Caco-2 (cell line): ENCODE measurements at regions not wholly inside any gene's neighbourhood (a gene's known extent, or its start where the extent isn't known, plus 50 kb on each side); places are given as distances from the start of the nearest gene placed in this dataset.

Source experiments
- BruUV-seq: library from RNA; stranded (reverse); fragments of 400-500 nt; replicated peaks from 2 replicates; lab custom pipeline; 2021; lab: Mats Ljungman, UMichigan
- CTCF ChIA-PET: fragments of 300-600 bp; sonication (Branson Sonifier 250); formaldehyde crosslinking; loops from one replicate; lab custom pipeline; 2022; ENCODE audit warnings: antibody characterized with exemption; lab: Charles Lee
- POLR2A ChIA-PET: fragments of 300-600 bp; sonication (Branson Sonifier 250); formaldehyde crosslinking; loops from one replicate; lab custom pipeline; 2022; ENCODE audit warnings: antibody characterized with exemption; lab: Charles Lee
- DNase-seq, 2 experiments: peaks; one replicate each; pipeline versions ENCODE4 v3.0.0 to v3.0.0-alpha.2; 2020 to 2022
- H3K27me3 ChIP-seq: replicated peaks from 2 replicates; pipeline ENCODE4 v1.6.0; 2011; ENCODE audit warnings: low read length; ENCODE audit not compliant: control insufficient read depth, insufficient read depth
- H3K36me3 ChIP-seq: 2 replicates; pipeline ENCODE4 v1.5.1; 2011; ENCODE audit warnings: low read length; ENCODE audit not compliant: control insufficient read depth, insufficient read depth
- H3K4me1 ChIP-seq: fragments of 250-450 bp; sonication (Bioruptor Pico); 2 replicates; pipeline ENCODE4 v1.5.1; 2020; ENCODE audit warnings: mild to moderate bottlenecking
- H3K4me3 ChIP-seq: 2 replicates; pipeline ENCODE4 v1.5.1; 2011; ENCODE audit warnings: low read depth, mild to moderate bottlenecking, control low read depth, low read length
- H3K9me3 ChIP-seq: fragments of 250-450 bp; sonication (Bioruptor Pico); 2 replicates; pipeline ENCODE4 v1.5.1; 2020; ENCODE audit warnings: mild to moderate bottlenecking, moderate library complexity
- H3K27ac Mint-ChIP-seq: one replicate; pipeline ENCODE4 v1.8.0; 2022; ENCODE audit warnings: mixed read lengths; ENCODE audit not compliant: unreplicated experiment
- H3K27me3 Mint-ChIP-seq: one replicate; pipeline ENCODE4 v1.8.0; 2022; ENCODE audit warnings: mixed read lengths; ENCODE audit not compliant: insufficient read depth, unreplicated experiment
- H3K36me3 Mint-ChIP-seq: one replicate; pipeline ENCODE4 v1.8.0; 2022; ENCODE audit warnings: mild to moderate bottlenecking, mixed read lengths; ENCODE audit not compliant: insufficient read depth, unreplicated experiment
- H3K4me1 Mint-ChIP-seq: one replicate; pipeline ENCODE4 v1.8.0; 2022; ENCODE audit warnings: low read depth, mixed read lengths; ENCODE audit not compliant: unreplicated experiment
- H3K4me3 Mint-ChIP-seq: one replicate; pipeline ENCODE4 v1.8.0; 2022; ENCODE audit warnings: mild to moderate bottlenecking, moderate library complexity, mixed read lengths; ENCODE audit not compliant: unreplicated experiment
- H3K9me3 Mint-ChIP-seq: one replicate; pipeline ENCODE4 v1.8.0; 2022; ENCODE audit warnings: mixed read lengths; ENCODE audit not compliant: unreplicated experiment
- CTCF ChIP-seq, 2 experiments: fragments of 200-600 bp in 1 of 2; IDR thresholded peaks; 1 replicate in 1 of 2; 2 replicates in 1 of 2; pipeline versions ENCODE4 v1.5.1 to v1.8.0; 2011 to 2022; ENCODE audit warnings: antibody characterized with exemption in 1 of 2, control low read depth in 1 of 2, inconsistent platforms in 1 of 2, low read depth in 1 of 2, low read length in 1 of 2, mild to moderate bottlenecking in 1 of 2, moderate library complexity in 1 of 2; ENCODE audit not compliant: insufficient read depth in 1 of 2, severe bottlenecking in 1 of 2, unreplicated experiment in 1 of 2
- intact Hi-C: fragments of 100-400 bp; cut with micrococcal nuclease; formaldehyde crosslinking; loops from one replicate; pipeline ENCODE4 v1.10.0; 2022; ENCODE audit not compliant: unreplicated experiment

- DNase-seq, result no peak
- intact Hi-C loops, result no loop called here
Measured at GRCh38 chr2:138207074-138207930, 243.0 kb downstream of the HNMT start.

GRCh38 chr2:138209009-138209408 is 244.7 kb downstream of the HNMT start:
- no peak for DNase-seq
- no peaks in the 10 kb centered on the region for H3K9me3 ChIP-seq
- Mint-ChIP-seq H3K9me3 (peaks cover 14% of the 10 kb centered on the region), H3K27me3 (no peaks in the 10 kb centered on the region), H3K36me3 (no peaks in the 10 kb centered on the region), H3K4me1 (no peaks in the 10 kb centered on the region), H3K4me3 (no peak overlapping the region), H3K27ac (no peak overlapping the region)
- H3K4me1 ChIP-seq, result no peaks in the 10 kb centered on the region
- H3K4me3 ChIP-seq, result no peak overlapping the region
- H3K27me3 ChIP-seq, result no peaks in the 10 kb centered on the region
- CTCF ChIA-PET, result no interaction called here
- intact Hi-C loops, result no loop called here
- POLR2A ChIA-PET, result no interaction called here
- no TSS peak for BruUV-seq
- no peak for TF ChIP-seq CTCF (IDR thresholded peaks at IDR 0.05; ENCODE audit: insufficient read depth in 1 of 2, low read depth in 1 of 2, low read length in 1 of 2, severe bottlenecking in 1 of 2, unreplicated experiment in 1 of 2)
- H3K36me3 ChIP-seq, result no peaks in the 10 kb centered on the region

More at GRCh38 chr2:138207074-138207930, 243.0 kb downstream of the HNMT start:
- Histone ChIP-seq H3K4me1 (no peaks in the 10 kb centered on the region), H3K9me3 (no peaks in the 10 kb centered on the region), H3K4me3 (no peak overlapping the region), H3K36me3 (no peaks in the 10 kb centered on the region), H3K27me3 (no peaks in the 10 kb centered on the region)
- POLR2A ChIA-PET, result no interaction called here
- Mint-ChIP-seq H3K4me3 (no peak overlapping the region), H3K27ac (no peak overlapping the region), H3K27me3 (no peaks in the 10 kb centered on the region), H3K36me3 (no peaks in the 10 kb centered on the region), H3K9me3 (peaks cover 26% of the 10 kb centered on the region), H3K4me1 (no peaks in the 10 kb centered on the region)
- BruUV-seq, result no TSS peak
- CTCF ChIA-PET, result no interaction called here
- no peak for TF ChIP-seq CTCF (IDR thresholded peaks at IDR 0.05; ENCODE audit: insufficient read depth in 1 of 2, low read depth in 1 of 2, low read length in 1 of 2, severe bottlenecking in 1 of 2, unreplicated experiment in 1 of 2)

GRCh38 chr2:138210487-138210886 is 246.2 kb downstream of the HNMT start:
- no TSS peak for BruUV-seq

More at GRCh38 chr2:138210487-138210886, 246.2 kb downstream of the HNMT start:
- H3K27me3 ChIP-seq, result no peaks in the 10 kb centered on the region
- H3K4me1 ChIP-seq, result no peaks in the 10 kb centered on the region
- no peaks in the 10 kb centered on the region for H3K9me3 ChIP-seq
- CTCF ChIA-PET, result no interaction called here
- Mint-ChIP-seq H3K27me3 (no peaks in the 10 kb centered on the region), H3K4me3 (no peak overlapping the region), H3K4me1 (no peaks in the 10 kb centered on the region), H3K27ac (no peak overlapping the region), H3K36me3 (no peaks in the 10 kb centered on the region), H3K9me3 (peaks cover 7% of the 10 kb centered on the region)
- POLR2A ChIA-PET, result no interaction called here
- H3K36me3 ChIP-seq, result no peaks in the 10 kb centered on the region
- DNase-seq, result no peak
- TF ChIP-seq CTCF (IDR thresholded peaks at IDR 0.05; ENCODE audit: insufficient read depth in 1 of 2, low read depth in 1 of 2, low read length in 1 of 2, severe bottlenecking in 1 of 2, unreplicated experiment in 1 of 2), result no peak
- no peak overlapping the region for H3K4me3 ChIP-seq
- intact Hi-C loops, result no loop called here
